AG09309 (cell line): ENCODE measurements at regions not wholly inside any gene's neighbourhood (a gene's known extent, or its start where the extent isn't known, plus 50 kb on each side); places are given as distances from the start of the nearest gene placed in this dataset.

Experiments used
- DNase-seq: peaks from one replicate; pipeline ENCODE4 v3.0.0-alpha.2; 2010; ENCODE audit warnings: low read depth
- H3K4me3 ChIP-seq: 2 replicates; pipeline ENCODE4 v1.5.1; 2011; ENCODE audit warnings: mild to moderate bottlenecking, low read depth, low read length, moderate library complexity; ENCODE audit not compliant: control insufficient read depth
- CTCF ChIP-seq: IDR thresholded peaks from 2 replicates; pipeline ENCODE4 v1.5.1; 2011; ENCODE audit warnings: mild to moderate bottlenecking, low read depth, low read length, inconsistent platforms; ENCODE audit not compliant: insufficient read depth, control insufficient read depth; ENCODE audit errors: missing control alignments

DNA sequence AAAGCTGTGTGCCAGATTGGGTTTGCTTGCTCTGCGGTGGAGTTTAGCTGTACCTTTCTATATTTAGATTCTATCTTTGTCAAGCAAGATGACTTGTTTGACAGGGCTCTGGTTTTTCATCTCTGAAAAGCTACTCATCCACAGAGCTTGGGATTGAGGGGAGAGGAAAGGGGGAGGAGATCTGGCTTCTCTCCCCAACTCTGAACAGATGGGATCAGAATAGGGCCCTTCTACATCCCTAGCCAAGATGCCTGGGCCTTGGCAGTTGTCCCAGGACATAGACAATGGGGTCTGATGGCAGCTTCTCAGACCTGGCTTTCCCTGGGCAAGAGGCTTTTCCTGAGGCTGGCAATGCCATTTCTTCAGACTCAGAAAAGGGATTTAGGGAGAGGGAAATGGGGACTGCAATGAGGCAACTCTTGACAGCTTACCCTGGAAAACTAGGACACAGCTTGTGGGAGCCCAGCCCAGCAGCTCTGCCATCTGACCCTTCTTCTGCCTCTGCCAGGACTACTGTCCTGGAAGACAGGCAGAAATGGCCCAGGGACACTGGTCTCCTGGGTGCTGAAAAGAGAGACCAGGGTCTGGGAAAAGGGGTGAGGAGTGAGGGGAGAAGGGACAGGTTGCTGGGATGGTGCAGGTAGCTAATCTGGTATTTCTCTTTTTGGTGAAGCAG is 50.2 kb upstream of the ASTN2 start:
- no peak overlapping the region for H3K4me3 ChIP-seq
- no peak for TF ChIP-seq CTCF
- DNase-seq = no peak
